ENCODE measurements at regions not wholly inside any gene's neighbourhood (a gene's known extent, or its start where the extent isn't known, plus 50 kb on each side); places are given as distances from the start of the nearest gene placed in this dataset.

GRCh38 chr1:98405581-98406074 lies 255.9 kb upstream of the SNX7 start:
- Histone ChIP-seq H3K4me3 (no peak overlapping the region), H3K36me3 (replicated peaks in 1 of 2; ENCODE audit: insufficient read depth in 1 of 2, low read depth in 2 of 2) (no peaks in the 10 kb centered on the region), H3K27ac (no peak overlapping the region), H3K4me1 (no peaks in the 10 kb centered on the region), H3K9me3 (no peaks in the 10 kb centered on the region), H3K27me3 (no peaks in the 10 kb centered on the region)
- 22 to 24% methylated on average over 3 of the region's 3 CpGs for WGBS, 2 donors
- DNase-seq, result no peak
- TF ChIP-seq CTCF (IDR thresholded peaks at IDR 0.05), result no peak
- TF ChIP-seq POLR2A (IDR thresholded peaks at IDR 0.05), result no peak
- intact Hi-C loops (cut with DNase I), result no loop called here
- ATAC-seq, result no peak

GRCh38 chr1:98404866-98405265 lies 256.7 kb upstream of the SNX7 start:
- ATAC-seq, result no peak
- intact Hi-C loops (cut with DNase I), result no loop called here
- Histone ChIP-seq H3K9me3 (no peaks in the 10 kb centered on the region), H3K27ac (no peak overlapping the region), H3K4me3 (no peak overlapping the region), H3K4me1 (no peaks in the 10 kb centered on the region), H3K27me3 (no peaks in the 10 kb centered on the region), H3K36me3 (replicated peaks in 1 of 2; ENCODE audit: insufficient read depth in 1 of 2, low read depth in 2 of 2) (no peaks in the 10 kb centered on the region)
- TF ChIP-seq POLR2A (IDR thresholded peaks at IDR 0.05) (no peak), CTCF (IDR thresholded peaks at IDR 0.05) (no peak)
- DNase-seq, result no peak
- WGBS, 2 donors, result 65 to 72% methylated on average over 2 of the region's 2 CpGs

DNA sequence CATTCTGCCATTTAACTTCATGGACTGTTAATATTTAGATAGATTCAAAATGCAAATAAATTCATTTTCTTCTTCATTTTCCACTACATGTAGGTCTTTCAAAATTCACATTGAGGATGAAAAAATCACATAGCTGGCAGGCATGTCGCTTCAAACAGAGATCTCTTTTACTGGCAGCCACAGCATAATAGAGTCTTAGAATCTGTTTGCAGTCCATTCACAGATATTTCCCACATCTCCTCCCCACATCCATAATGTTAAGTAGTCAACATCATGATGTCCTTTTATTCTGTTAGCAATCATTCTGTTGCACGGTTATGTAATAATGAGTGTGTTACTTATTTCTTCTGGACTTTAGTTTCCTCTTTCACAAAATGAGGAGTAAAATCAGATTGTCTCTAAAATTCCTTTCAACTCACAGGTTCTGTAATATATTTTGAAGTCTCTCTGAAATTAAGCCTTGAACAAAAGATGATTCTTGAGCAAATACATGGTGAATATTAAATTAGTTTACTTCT lies 257.5 kb upstream of the SNX7 start:
- Histone ChIP-seq H3K9me3 (no peaks in the 10 kb centered on the region), H3K4me3 (no peak overlapping the region), H3K36me3 (replicated peaks in 1 of 2; ENCODE audit: insufficient read depth in 1 of 2, low read depth in 2 of 2) (no peaks in the 10 kb centered on the region), H3K4me1 (no peaks in the 10 kb centered on the region), H3K27ac (no peak overlapping the region), H3K27me3 (no peaks in the 10 kb centered on the region)
- DNase-seq (no peak), ATAC-seq (no peak)
- WGBS, 2 donors, result 36 to 42% methylated on average over 2 of the region's 2 CpGs
- intact Hi-C loops (cut with DNase I), result no loop called here
- TF ChIP-seq CTCF (IDR thresholded peaks at IDR 0.05), result no peak
- TF ChIP-seq POLR2A (IDR thresholded peaks at IDR 0.05), result no peak

DNA sequence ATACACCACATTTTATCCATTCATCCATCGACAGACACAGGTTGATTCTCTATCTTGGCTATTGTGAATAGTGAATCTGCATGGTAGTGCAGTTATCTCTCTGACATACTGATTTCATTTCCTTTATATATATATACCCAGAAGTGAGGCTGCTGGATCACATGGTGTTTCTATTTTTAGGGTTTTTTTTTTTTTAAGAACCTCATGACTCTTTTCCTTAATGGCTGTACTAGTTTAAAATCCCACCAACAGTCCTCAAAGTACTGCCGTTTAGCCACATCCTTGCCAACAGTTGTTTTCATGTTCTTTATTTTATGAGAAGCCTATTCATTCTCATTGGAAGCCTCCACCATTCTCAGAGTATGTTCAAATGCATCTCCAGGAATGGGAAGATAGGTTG lies 258.7 kb upstream of the SNX7 start:
- TF ChIP-seq POLR2A (IDR thresholded peaks at IDR 0.05), result no peak
- TF ChIP-seq CTCF (IDR thresholded peaks at IDR 0.05), result no peak
- no peak for ATAC-seq
- Histone ChIP-seq H3K27me3 (no peaks in the 10 kb centered on the region), H3K27ac (no peak overlapping the region), H3K4me3 (no peak overlapping the region), H3K4me1 (no peaks in the 10 kb centered on the region), H3K36me3 (replicated peaks in 1 of 2; ENCODE audit: insufficient read depth in 1 of 2, low read depth in 2 of 2) (no peaks in the 10 kb centered on the region), H3K9me3 (no peaks in the 10 kb centered on the region)
- DNase-seq, result no peak
- 55 to 73% methylated on average over 2 of the region's 2 CpGs for WGBS, 2 donors
- intact Hi-C loops (cut with DNase I), result no loop called here

GRCh38 chr1:98400446-98400845 lies 261.1 kb upstream of the SNX7 start:
- Histone ChIP-seq H3K36me3 (replicated peaks in 1 of 2; ENCODE audit: insufficient read depth in 1 of 2, low read depth in 2 of 2) (no peaks in the 10 kb centered on the region), H3K9me3 (no peaks in the 10 kb centered on the region), H3K27me3 (no peaks in the 10 kb centered on the region), H3K4me1 (no peaks in the 10 kb centered on the region), H3K4me3 (no peak overlapping the region), H3K27ac (no peak overlapping the region)
- intact Hi-C loops (cut with DNase I), result no loop called here
- TF ChIP-seq POLR2A (IDR thresholded peaks at IDR 0.05), result no peak
- no peak for TF ChIP-seq CTCF (IDR thresholded peaks at IDR 0.05)
- ATAC-seq (no peak), DNase-seq (no peak)
- WGBS, 2 donors, result 61 to 65% methylated on average over 2 of the region's 2 CpGs

All from body of pancreas (tissue), 4 donors.